ENCODE measurements at regions not wholly inside any gene's neighbourhood (a gene's known extent, or its start where the extent isn't known, plus 50 kb on each side); places are given as distances from the start of the nearest gene placed in this dataset.

GRCh38 chr2:180747728-180748127 is 232.7 kb upstream of the UBE2E3 start:
- 92 to 94% methylated on average over 3 of the region's 3 CpGs for WGBS, 2 experiments (ENCODE audit: insufficient coverage in 1 of 2, insufficient read length in 1 of 2)
- H3K9me3 Mint-ChIP-seq = peaks cover 3% of the 10 kb centered on the region

GRCh38 chr2:180743401-180743800 is 237.0 kb upstream of the UBE2E3 start:
- peaks cover 8% of the 10 kb centered on the region for H3K4me1 Mint-ChIP-seq
- no peak overlapping the region for H3K4me3 Mint-ChIP-seq
- no peak overlapping the region for H3K27ac Mint-ChIP-seq
- Histone ChIP-seq H3K27me3 (ENCODE audit: control insufficient read depth, insufficient read depth, low read length, poor library complexity, severe bottlenecking) (no peaks in the 10 kb centered on the region), H3K9ac (ENCODE audit: extremely low read depth, low read length, poor library complexity, severe bottlenecking) (no peak overlapping the region), H3K4me1 (ENCODE audit: control insufficient read depth, insufficient read depth, low read length) (no peaks in the 10 kb centered on the region), H3K27ac (ENCODE audit: low read depth, low read length) (no peak overlapping the region), H3K36me3 (ENCODE audit: control insufficient read depth, insufficient read depth, low read length) (no peaks in the 10 kb centered on the region), H3K9me3 (ENCODE audit: control insufficient read depth, low read length) (no peaks in the 10 kb centered on the region), H3K4me3 (ENCODE audit: low read length) (no peak overlapping the region)
- 90 to 94% methylated on average over 2 to 3 of the region's 3 CpGs for WGBS, 2 experiments (ENCODE audit: insufficient coverage in 1 of 2, insufficient read length in 1 of 2)
- DNase-seq = no peak
- no peaks in the 10 kb centered on the region for H3K36me3 Mint-ChIP-seq (ENCODE audit: low read depth)
- H3K9me3 Mint-ChIP-seq = peaks cover 3% of the 10 kb centered on the region
- no peak for TF ChIP-seq CTCF (conservative IDR thresholded peaks at IDR 0.05)
- H3K27me3 Mint-ChIP-seq (ENCODE audit: insufficient read depth) = no peaks in the 10 kb centered on the region

More at GRCh38 chr2:180747728-180748127, 232.7 kb upstream of the UBE2E3 start:
- no peak overlapping the region for H3K27ac ChIP-seq (ENCODE audit: low read depth, low read length)
- no peaks in the 10 kb centered on the region for H3K9me3 ChIP-seq (ENCODE audit: control insufficient read depth, low read length)
- no peak for TF ChIP-seq CTCF (conservative IDR thresholded peaks at IDR 0.05)
- H3K9ac ChIP-seq (ENCODE audit: extremely low read depth, low read length, poor library complexity, severe bottlenecking) = no peak overlapping the region
- Mint-ChIP-seq H3K27ac (no peak overlapping the region), H3K27me3 (ENCODE audit: insufficient read depth) (no peaks in the 10 kb centered on the region), H3K4me1 (peaks cover 4% of the 10 kb centered on the region), H3K4me3 (no peak overlapping the region), H3K36me3 (ENCODE audit: low read depth) (no peaks in the 10 kb centered on the region)
- H3K27me3 ChIP-seq (ENCODE audit: control insufficient read depth, insufficient read depth, low read length, poor library complexity, severe bottlenecking) = no peaks in the 10 kb centered on the region
- DNase-seq = no peak
- H3K36me3 ChIP-seq (ENCODE audit: control insufficient read depth, insufficient read depth, low read length) = no peaks in the 10 kb centered on the region
- no peak overlapping the region for H3K4me3 ChIP-seq (ENCODE audit: low read length)
- no peaks in the 10 kb centered on the region for H3K4me1 ChIP-seq (ENCODE audit: control insufficient read depth, insufficient read depth, low read length)

- DNase-seq = no peak
- H3K9me3 ChIP-seq (ENCODE audit: control insufficient read depth, low read length) = no peaks in the 10 kb centered on the region
- H3K9ac ChIP-seq (ENCODE audit: extremely low read depth, low read length, poor library complexity, severe bottlenecking) = no peak overlapping the region
- no peak for TF ChIP-seq CTCF (conservative IDR thresholded peaks at IDR 0.05)
- WGBS, 2 experiments (ENCODE audit: insufficient coverage in 1 of 2, insufficient read length in 1 of 2) = 80 to 90% methylated on average over 1 to 3 of the region's 4 CpGs
- H3K27ac ChIP-seq (ENCODE audit: low read depth, low read length) = no peak overlapping the region
- Mint-ChIP-seq H3K4me1 (peaks cover 8% of the 10 kb centered on the region), H3K9me3 (peaks cover 3% of the 10 kb centered on the region), H3K27me3 (ENCODE audit: insufficient read depth) (no peaks in the 10 kb centered on the region), H3K36me3 (ENCODE audit: low read depth) (no peaks in the 10 kb centered on the region), H3K27ac (no peak overlapping the region), H3K4me3 (no peak overlapping the region)
- H3K4me3 ChIP-seq (ENCODE audit: low read length) = no peak overlapping the region
- no peaks in the 10 kb centered on the region for H3K27me3 ChIP-seq (ENCODE audit: control insufficient read depth, insufficient read depth, low read length, poor library complexity, severe bottlenecking)
- H3K36me3 ChIP-seq (ENCODE audit: control insufficient read depth, insufficient read depth, low read length) = no peaks in the 10 kb centered on the region
- H3K4me1 ChIP-seq (ENCODE audit: control insufficient read depth, insufficient read depth, low read length) = no peaks in the 10 kb centered on the region
Observed at GRCh38 chr2:180742801-180743200, 237.6 kb upstream of the UBE2E3 start.
